GM18867 (cell line): ENCODE measurements at regions not wholly inside any gene's neighbourhood (a gene's known extent, or its start where the extent isn't known, plus 50 kb on each side); places are given as distances from the start of the nearest gene placed in this dataset.
"Not testable (repeated sequence)": the region's sequence is repeated elsewhere in the genome, so short reads cannot be mapped to it uniquely, and the experiment has no call there.

ENCODE experiments used
- ATAC-seq: cut with Tn5 transposase; IDR thresholded peaks from one replicate; pipeline ENCODE4 v1.9.1; 2021; ENCODE audit warnings: mild to moderate bottlenecking, moderate library complexity; ENCODE audit not compliant: unreplicated experiment

GRCh38 chr12:126390969-126391566 lies 1325.8 kb downstream of the AACS start:
- no peak for ATAC-seq

- ATAC-seq = no peak
These were observed 1331.3 kb downstream of the AACS start for GRCh38 chr12:126396536-126396935.

GRCh38 chr12:126397071-126397581 lies 1331.9 kb downstream of the AACS start:
- no peak for ATAC-seq

- no peak for ATAC-seq
These were observed 1332.4 kb downstream of the AACS start for GRCh38 chr12:126397660-126398059.

- ATAC-seq = no peak
These were observed 1335.6 kb downstream of the AACS start for GRCh38 chr12:126400831-126401230.

- no peak for ATAC-seq
These were observed 1339.2 kb downstream of the AACS start for GRCh38 chr12:126404293-126404881.

GRCh38 chr12:126418400-126418799 lies 1353.2 kb downstream of the AACS start:
- ATAC-seq = no peak

GRCh38 chr12:126419131-126419530 lies 1353.9 kb downstream of the AACS start:
- no peak for ATAC-seq

GRCh38 chr12:126424696-126425095 lies 1359.5 kb downstream of the AACS start:
- ATAC-seq = no peak

GRCh38 chr12:126425264-126425663 lies 1360.0 kb downstream of the AACS start:
- no peak for ATAC-seq

GRCh38 chr12:126428769-126429168 lies 1363.5 kb downstream of the AACS start:
- no peak for ATAC-seq

- no peak for ATAC-seq
These were observed 1365.7 kb downstream of the AACS start for GRCh38 chr12:126430921-126431320.

GRCh38 chr12:126431767-126432166 lies 1366.5 kb downstream of the AACS start:
- ATAC-seq = no peak

- ATAC-seq = no peak
These were observed 1367.5 kb downstream of the AACS start for GRCh38 chr12:126432780-126433179.

GRCh38 chr12:126434412-126434985 lies 1369.3 kb downstream of the AACS start:
- no peak for ATAC-seq

GRCh38 chr12:126436041-126436440 lies 1370.8 kb downstream of the AACS start:
- ATAC-seq = no peak

- no peak for ATAC-seq
These were observed 1372.7 kb downstream of the AACS start for GRCh38 chr12:126437934-126438333.

- no peak for ATAC-seq
These were observed 1378.7 kb downstream of the AACS start for GRCh38 chr12:126443977-126444376.

GRCh38 chr12:126447346-126447745 lies 1382.1 kb downstream of the AACS start:
- ATAC-seq = no peak

- ATAC-seq = no peak
These were observed 1386.6 kb downstream of the AACS start for GRCh38 chr12:126451809-126452208.

GRCh38 chr12:126452686-126453085 lies 1387.5 kb downstream of the AACS start:
- not testable (repeated sequence) for ATAC-seq

GRCh38 chr12:126454581-126454980 lies 1389.3 kb downstream of the AACS start:
- no peak for ATAC-seq
